ENCODE measurements at regions not wholly inside any gene's neighbourhood (a gene's known extent, or its start where the extent isn't known, plus 50 kb on each side); places are given as distances from the start of the nearest gene placed in this dataset.

DNA sequence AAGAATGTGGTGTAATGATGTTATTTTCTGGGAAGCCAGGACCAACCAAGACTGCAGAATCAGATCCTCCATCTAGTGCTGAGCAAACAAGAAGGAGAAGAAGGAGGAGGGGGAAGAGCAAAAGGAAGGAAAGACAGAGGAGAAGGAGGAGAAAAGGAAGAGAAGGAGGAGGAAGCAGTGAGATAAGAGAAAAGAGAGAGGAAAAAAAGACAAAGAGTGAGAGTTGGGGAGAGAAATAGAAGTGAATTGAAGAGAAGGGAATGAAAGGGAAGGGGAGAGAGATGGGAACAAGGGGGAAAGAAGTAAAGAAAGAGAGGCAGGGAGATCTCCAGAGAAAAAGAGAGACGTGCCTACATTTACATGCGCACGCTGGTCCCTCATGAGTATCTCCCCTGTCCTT lies 153.5 kb downstream of the MN1 start:
- Mint-ChIP-seq H3K36me3 (ENCODE audit: low read depth) (no peaks in the 10 kb centered on the region), H3K4me1 (no peaks in the 10 kb centered on the region), H3K9me3 (peaks cover 2% of the 10 kb centered on the region), H3K27ac (no peak overlapping the region), H3K27me3 (no peaks in the 10 kb centered on the region), H3K4me3 (no peak overlapping the region)
- ChIA-PET CTCF (interaction anchor here (0.5 kb wide), 1 partner anchor 1370 kb away, joined by 3 read pairs; no protein-coding TSS in a partner anchor), POLR2A (no interaction called here)
- DNase-seq = no peak

DNA sequence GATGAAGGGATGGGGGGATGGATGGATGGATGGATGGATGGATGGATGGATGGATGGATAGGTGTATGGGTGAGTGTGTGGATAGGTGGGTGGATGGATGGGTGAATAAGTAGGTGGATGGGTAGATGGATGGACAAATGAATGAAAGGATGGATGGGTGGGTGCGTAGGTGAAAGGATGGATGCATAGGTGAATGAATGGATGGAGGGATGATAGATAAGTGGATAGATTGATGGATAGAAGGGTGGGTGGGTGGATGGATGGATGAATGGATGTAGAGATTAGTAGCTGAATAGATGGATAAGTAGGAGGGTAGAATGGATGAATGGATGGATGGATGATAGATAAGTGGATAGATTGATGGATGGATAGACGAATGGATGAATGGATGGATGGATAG lies 152.7 kb downstream of the MN1 start:
- ChIA-PET CTCF (no interaction called here), POLR2A (no interaction called here)
- Mint-ChIP-seq H3K4me1 (no peaks in the 10 kb centered on the region), H3K9me3 (peaks cover 5% of the 10 kb centered on the region), H3K36me3 (ENCODE audit: low read depth) (no peaks in the 10 kb centered on the region), H3K4me3 (no peak overlapping the region), H3K27me3 (no peaks in the 10 kb centered on the region), H3K27ac (no peak overlapping the region)
- DNase-seq = no peak

DNA sequence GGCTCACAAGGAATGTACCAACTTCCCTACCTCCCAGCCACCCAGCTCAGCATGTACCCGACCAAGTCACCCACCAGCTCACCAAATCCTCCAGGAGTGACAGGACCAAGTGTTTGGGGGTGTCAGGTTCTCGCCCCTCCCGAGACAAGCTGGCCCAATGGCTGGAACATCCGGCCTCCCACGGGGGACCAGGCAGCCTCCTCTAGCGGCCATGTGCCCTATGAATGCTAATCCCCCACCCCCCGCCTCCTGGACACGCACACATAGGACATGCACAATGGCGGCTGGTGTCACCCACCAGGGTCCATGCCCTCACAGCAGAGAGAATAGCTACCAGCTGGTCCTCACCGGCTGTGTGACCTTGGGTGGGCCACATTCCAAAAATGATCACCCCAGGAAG lies 151.0 kb downstream of the MN1 start:
- Mint-ChIP-seq H3K27me3 (no peaks in the 10 kb centered on the region), H3K36me3 (ENCODE audit: low read depth) (no peaks in the 10 kb centered on the region), H3K9me3 (peaks cover 9% of the 10 kb centered on the region), H3K27ac (no peak overlapping the region), H3K4me3 (no peak overlapping the region), H3K4me1 (no peaks in the 10 kb centered on the region)
- ChIA-PET POLR2A (no interaction called here), CTCF (no interaction called here)
- no peak for DNase-seq

DNA sequence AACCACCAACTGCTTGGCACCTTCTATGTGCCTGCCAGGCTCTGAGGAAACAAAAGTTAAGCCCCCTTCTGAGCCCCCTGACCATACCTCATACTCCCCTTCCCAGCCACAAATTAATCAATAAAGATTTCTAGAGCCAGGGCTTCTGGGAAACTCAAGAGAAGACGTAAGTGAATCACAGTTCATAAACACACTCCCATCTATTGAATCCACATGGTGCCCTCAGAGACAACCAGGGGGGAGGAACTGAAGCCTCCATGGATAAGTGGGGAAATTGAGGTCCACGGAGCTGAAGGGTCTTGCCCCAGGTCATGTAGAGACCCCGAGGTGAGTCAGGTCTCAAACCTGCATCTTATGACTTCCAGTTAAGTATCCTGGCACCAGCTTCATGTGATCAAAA lies 150.6 kb downstream of the MN1 start:
- CTCF ChIA-PET = no interaction called here
- no peaks in the 10 kb centered on the region for H3K27me3 Mint-ChIP-seq

DNA sequence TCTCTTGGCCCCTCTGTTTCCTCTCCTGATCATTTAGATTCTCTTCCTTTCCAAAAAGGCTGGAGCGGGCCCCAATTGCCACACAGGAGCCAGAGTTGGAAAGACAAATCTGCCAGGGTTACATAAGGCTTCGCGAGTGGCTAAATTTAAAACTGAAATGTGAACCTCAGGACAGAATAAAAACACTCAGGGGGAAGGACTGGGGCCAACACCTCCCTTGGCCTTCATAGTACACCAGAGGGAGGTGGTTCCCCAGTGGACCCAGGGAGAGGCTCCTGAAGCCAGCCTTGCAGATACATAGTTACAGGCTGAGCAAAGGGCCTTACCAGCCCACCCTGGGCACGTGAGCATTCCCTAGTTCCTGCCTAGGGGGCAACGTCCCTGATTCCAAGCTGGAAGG lies 150.1 kb downstream of the MN1 start:
- no peak for DNase-seq
- POLR2A ChIA-PET = no interaction called here
- H3K27ac Mint-ChIP-seq = no peak overlapping the region
- H3K9me3 Mint-ChIP-seq = peaks cover 12% of the 10 kb centered on the region
- CTCF ChIA-PET = no interaction called here
- no peaks in the 10 kb centered on the region for H3K36me3 Mint-ChIP-seq (ENCODE audit: low read depth)
- H3K4me3 Mint-ChIP-seq = no peak overlapping the region
- H3K27me3 Mint-ChIP-seq = no peaks in the 10 kb centered on the region
- no peaks in the 10 kb centered on the region for H3K4me1 Mint-ChIP-seq

More for the DNA sequence above, 150.6 kb downstream of the MN1 start:
- no peak overlapping the region for H3K27ac Mint-ChIP-seq
- POLR2A ChIA-PET = no interaction called here
- H3K36me3 Mint-ChIP-seq (ENCODE audit: low read depth) = no peaks in the 10 kb centered on the region
- DNase-seq = no peak
- no peaks in the 10 kb centered on the region for H3K4me1 Mint-ChIP-seq
- no peak overlapping the region for H3K4me3 Mint-ChIP-seq
- peaks cover 9% of the 10 kb centered on the region for H3K9me3 Mint-ChIP-seq

DNA sequence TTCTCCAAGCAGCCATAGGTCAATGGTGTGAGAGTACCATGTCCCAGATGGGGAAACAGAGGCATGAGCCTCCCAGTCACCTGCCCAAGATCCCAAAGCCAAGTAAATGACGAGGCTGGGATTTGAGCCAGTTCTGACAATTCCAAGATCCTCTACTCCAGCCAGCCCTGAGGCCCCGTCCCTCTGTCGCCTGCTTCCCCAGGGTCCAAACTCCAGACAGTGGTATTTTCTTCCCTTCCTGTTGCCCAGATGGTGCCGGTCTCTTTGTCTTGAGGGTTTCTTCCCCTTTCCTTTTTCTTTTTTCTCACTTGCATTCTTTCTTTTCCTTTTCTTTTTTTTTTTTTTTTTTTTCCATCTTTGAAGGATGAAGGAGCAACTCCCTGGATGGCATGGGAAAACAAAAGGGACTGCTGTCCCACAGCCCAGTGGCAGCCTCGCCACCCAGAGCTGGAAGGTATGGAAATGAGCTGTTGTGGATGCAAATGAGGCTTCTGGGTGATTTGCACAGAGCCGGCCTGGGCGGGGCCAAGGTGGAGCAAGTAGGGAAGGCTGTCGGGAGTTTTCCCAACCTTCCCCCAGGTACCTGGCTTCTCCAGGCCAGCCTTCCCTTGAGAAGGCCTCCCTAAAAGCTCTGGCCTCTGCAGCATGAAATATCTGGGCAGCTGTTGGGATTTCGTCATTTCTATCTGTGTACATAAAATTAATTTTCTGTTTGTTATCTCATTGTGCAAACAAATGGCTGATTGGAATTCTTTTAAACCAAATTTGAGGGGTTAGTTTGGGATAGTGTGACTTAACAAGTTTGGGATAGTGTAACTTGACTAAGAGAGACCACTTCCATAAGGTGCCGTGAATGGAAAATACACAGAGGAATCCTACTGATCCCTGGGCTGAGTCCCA lies 146.8 kb downstream of the MN1 start:
- Mint-ChIP-seq H3K4me1 (no peaks in the 10 kb centered on the region), H3K36me3 (ENCODE audit: low read depth) (no peaks in the 10 kb centered on the region), H3K9me3 (peaks cover 15% of the 10 kb centered on the region), H3K27me3 (no peaks in the 10 kb centered on the region), H3K4me3 (no peak overlapping the region), H3K27ac (no peak overlapping the region)
- no peak for DNase-seq
- ChIA-PET POLR2A (no interaction called here), CTCF (no interaction called here)

DNA sequence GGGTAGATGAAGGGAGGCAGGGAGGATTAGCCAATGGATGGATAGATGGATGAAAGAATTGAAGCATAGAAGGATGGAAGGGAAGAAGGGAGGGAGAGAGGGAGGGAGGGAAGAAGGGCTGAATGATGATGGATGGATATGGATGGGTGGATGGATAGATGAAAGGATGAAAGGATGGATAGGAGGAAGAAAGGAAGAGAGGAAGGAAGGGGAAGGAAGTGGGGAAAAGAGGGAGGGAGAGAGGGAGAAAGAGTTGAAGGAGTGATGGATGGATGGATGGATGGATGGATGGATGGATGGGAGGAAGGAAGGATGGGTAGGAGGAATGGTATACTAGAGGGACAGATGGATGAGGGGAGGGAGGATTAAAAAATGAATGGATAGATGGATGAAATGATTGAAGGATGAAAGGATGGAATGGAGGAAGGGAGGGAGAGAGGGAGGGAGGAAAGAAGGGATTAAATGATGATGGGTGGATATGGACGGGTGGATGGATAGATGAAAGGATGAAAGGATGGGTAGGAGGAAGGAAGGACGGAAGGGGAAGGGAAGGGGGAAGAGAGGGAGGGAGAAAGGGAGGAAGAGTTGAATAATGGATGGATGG lies 145.9 kb downstream of the MN1 start:
- CTCF ChIA-PET = no interaction called here

DNA sequence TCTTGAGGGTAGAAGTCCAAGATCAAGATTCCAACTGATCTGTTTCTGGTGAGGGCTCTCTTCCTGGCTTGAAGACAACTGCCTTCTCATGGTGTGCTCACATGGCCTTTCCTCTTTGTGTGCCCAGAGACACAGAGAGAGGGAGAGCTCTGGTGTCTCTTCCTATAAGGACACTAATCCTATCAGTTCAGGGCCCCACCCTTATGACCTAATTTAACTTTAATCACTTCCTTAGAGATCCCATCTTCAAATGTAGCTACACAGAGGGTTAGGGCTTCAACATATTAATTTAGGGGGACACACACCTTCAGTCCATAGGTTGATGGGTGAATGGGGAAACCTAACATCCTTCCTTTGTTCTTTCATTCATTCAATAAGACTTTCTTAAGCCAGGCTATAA lies 144.6 kb downstream of the MN1 start:
- Mint-ChIP-seq H3K27ac (no peak overlapping the region), H3K9me3 (peaks cover 15% of the 10 kb centered on the region), H3K36me3 (ENCODE audit: low read depth) (no peaks in the 10 kb centered on the region), H3K27me3 (no peaks in the 10 kb centered on the region), H3K4me1 (no peaks in the 10 kb centered on the region), H3K4me3 (no peak overlapping the region)
- ChIA-PET POLR2A (no interaction called here), CTCF (no interaction called here)
- DNase-seq = no peak

More for the DNA sequence above, 145.9 kb downstream of the MN1 start:
- H3K4me1 Mint-ChIP-seq = no peaks in the 10 kb centered on the region
- H3K36me3 Mint-ChIP-seq (ENCODE audit: low read depth) = no peaks in the 10 kb centered on the region
- POLR2A ChIA-PET = no interaction called here
- no peak for DNase-seq
- H3K9me3 Mint-ChIP-seq = peaks cover 15% of the 10 kb centered on the region
- no peaks in the 10 kb centered on the region for H3K27me3 Mint-ChIP-seq
- H3K27ac Mint-ChIP-seq = no peak overlapping the region
- no peak overlapping the region for H3K4me3 Mint-ChIP-seq

DNA sequence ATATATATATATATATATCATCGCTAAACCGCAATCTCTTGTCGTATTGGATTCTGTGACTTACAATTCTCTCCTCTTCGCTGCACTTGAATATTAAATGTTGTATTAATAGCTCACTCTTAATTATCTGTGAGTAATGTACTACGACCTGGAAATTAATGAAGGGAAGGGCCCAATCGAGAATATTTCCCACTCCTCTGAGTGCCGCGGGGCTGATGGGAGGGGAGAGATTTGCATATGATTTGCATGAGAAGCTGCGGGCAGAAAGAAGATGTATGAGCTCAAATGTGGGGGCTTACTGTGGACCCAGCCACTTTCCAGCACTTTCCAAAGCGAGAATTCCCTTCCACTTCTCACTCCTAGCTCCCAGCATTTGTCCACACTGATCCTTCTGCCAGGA lies 141.2 kb downstream of the MN1 start:
- DNase-seq = no peak
- no peaks in the 10 kb centered on the region for H3K27me3 Mint-ChIP-seq
- ChIA-PET POLR2A (no interaction called here), CTCF (no interaction called here)
- H3K36me3 Mint-ChIP-seq (ENCODE audit: low read depth) = no peaks in the 10 kb centered on the region
- H3K27ac Mint-ChIP-seq = no peak overlapping the region
- no peak overlapping the region for H3K4me3 Mint-ChIP-seq
- peaks cover 10% of the 10 kb centered on the region for H3K9me3 Mint-ChIP-seq
- H3K4me1 Mint-ChIP-seq = no peaks in the 10 kb centered on the region

DNA sequence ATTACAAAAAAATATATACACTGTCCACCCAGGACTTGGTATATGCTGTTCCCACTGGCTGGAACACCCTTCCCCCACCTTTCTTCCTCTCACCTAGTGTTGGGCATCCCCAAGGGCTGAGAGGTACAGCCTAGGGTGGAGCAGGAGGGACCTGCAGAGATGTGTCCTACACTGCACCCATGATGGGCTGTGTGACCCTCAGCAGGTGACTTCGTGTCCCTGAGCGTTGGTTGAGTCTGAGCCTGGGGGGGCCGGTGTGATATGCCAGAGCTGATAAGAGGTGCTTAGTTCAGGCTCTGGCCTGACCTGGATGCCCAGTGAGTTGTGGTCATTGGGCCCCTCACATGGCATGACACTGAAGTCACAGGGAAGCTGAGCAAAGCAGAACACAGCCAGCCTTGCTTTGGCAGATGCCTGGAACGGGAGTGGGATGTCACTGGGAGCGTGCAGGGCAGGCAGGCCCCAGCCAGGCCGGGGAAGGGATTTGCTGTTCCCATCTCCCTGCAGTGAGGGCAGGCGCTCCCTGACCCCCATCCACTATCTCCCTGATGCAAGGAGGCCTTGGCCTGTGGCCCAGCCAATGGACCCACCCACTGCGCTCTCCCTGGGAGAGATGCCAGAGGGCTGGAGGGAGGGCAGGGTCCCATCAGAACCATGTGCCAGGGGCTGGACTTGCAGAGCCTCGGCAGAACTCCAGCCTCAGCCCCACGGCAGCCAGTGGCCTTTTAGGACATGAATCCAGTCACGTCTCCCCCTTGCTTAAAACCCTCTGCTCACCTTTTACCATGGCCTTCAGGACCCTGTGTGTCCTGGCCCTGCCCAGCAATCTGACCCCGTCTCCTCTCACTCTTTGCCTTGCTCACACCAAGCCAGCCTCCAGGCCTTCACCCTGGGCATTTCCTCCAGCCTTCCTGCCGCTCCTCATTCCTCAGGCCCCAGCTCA lies 138.9 kb downstream of the MN1 start:
- Mint-ChIP-seq H3K27me3 (no peaks in the 10 kb centered on the region), H3K4me1 (no peaks in the 10 kb centered on the region)

DNA sequence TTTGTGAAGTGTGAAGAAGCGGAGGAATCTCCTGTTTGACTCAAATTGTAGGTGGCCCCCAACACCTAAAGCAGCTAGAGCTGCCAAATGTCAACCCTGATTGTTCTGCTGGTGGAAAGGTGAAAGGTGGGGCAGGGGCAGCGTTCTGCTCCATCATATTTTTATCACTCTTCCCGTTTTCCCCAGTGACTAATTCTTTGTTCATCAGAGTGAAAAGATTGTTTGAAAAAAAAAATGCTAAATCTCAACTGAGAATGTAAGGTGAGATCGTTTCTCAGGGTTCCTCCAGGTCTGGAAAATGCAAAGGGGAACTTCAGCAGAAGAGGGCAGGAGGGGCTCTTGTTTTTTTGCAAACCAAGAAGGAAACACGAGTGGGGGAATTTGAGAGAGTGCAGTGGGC lies 137.7 kb downstream of the MN1 start:
- DNase-seq = no peak
- ChIA-PET CTCF (no interaction called here), POLR2A (no interaction called here)
- H3K27me3 Mint-ChIP-seq = no peaks in the 10 kb centered on the region
- H3K4me1 Mint-ChIP-seq = no peaks in the 10 kb centered on the region
- no peaks in the 10 kb centered on the region for H3K36me3 Mint-ChIP-seq (ENCODE audit: low read depth)
- peaks cover 5% of the 10 kb centered on the region for H3K9me3 Mint-ChIP-seq
- H3K4me3 Mint-ChIP-seq = no peak overlapping the region
- no peak overlapping the region for H3K27ac Mint-ChIP-seq

More for the DNA sequence above, 138.9 kb downstream of the MN1 start:
- POLR2A ChIA-PET = no interaction called here
- CTCF ChIA-PET = no interaction called here
- Mint-ChIP-seq H3K9me3 (peaks cover 8% of the 10 kb centered on the region), H3K4me3 (no peak overlapping the region), H3K36me3 (ENCODE audit: low read depth) (no peaks in the 10 kb centered on the region), H3K27ac (no peak overlapping the region)
- no peak for DNase-seq

DNA sequence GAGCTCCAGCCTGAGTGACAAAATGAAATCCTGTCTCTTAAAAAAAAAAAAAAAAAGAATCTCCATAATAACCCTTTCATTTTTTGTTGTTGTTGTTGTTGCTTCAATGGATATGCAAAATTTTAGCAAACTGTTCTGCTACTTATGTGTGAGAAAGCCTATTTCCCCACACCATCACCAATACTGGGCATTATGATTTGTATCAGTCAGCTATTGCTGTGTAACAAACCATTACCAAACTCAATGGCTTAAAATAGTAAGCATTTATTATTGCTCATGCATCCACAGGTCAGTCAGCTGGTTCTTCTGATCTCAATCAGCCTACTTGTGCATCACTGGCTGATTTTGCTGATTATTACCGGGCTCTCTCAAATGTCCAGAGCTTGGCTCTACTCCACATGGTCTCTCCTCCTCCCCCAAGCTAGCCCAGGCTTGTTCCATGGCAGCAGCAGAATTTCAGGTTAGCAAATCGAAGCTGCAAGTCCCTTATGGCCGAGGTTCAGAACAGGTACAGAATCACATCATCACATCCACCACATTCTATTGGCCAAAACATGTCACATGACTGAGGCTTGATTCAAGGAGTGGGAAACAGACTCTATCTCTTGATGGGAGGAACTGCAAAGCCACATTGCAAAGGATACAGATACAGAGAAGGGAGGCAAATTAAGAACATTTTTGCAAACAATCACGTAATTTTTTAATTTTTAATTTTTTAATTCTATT lies 135.1 kb downstream of the MN1 start:
- Mint-ChIP-seq H3K27me3 (no peaks in the 10 kb centered on the region), H3K4me1 (no peaks in the 10 kb centered on the region), H3K4me3 (no peak overlapping the region), H3K36me3 (ENCODE audit: low read depth) (no peaks in the 10 kb centered on the region), H3K9me3 (peaks cover 5% of the 10 kb centered on the region), H3K27ac (no peak overlapping the region)
- POLR2A ChIA-PET = no interaction called here
- no peak for DNase-seq
- CTCF ChIA-PET = no interaction called here

Data from activated CD4-positive, alpha-beta memory T cell treated with anti-CD3 and anti-CD28 coated beads, Interleukin-2, amount 10 ng/mL, durations not matched to agents 7 days and 5 days (primary cell).